HG03108 (cell line): ENCODE measurements at regions not wholly inside any gene's neighbourhood (a gene's known extent, or its start where the extent isn't known, plus 50 kb on each side); places are given as distances from the start of the nearest gene placed in this dataset.
"Not testable (repeated sequence)": the region's sequence is repeated elsewhere in the genome, so short reads cannot be mapped to it uniquely, and the experiment has no call there.

Experiments used
- ATAC-seq: cut with Tn5 transposase; IDR thresholded peaks from one replicate; pipeline ENCODE4 v1.9.1; 2021; ENCODE audit warnings: moderate library complexity; ENCODE audit not compliant: unreplicated experiment

DNA sequence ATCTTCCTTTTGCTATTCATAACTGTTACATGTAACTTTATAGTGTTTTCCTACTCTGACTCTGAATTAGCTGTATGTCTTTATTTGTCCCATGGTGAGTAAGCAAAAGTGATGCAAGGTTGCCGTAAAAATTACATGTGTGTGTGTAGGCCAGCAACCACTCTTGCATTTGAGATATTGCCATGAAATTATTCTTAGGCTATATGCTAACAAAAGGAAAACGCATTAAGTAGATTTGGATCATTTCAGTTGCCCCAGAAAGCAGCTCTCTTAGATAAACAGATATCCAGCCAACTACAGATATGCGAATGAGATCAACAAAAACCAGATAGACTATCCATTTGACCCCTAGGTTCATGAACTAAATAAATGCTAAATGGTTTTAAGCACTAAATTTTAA lies 73.6 kb downstream of the CYLC2 start:
- ATAC-seq, result no peak

DNA sequence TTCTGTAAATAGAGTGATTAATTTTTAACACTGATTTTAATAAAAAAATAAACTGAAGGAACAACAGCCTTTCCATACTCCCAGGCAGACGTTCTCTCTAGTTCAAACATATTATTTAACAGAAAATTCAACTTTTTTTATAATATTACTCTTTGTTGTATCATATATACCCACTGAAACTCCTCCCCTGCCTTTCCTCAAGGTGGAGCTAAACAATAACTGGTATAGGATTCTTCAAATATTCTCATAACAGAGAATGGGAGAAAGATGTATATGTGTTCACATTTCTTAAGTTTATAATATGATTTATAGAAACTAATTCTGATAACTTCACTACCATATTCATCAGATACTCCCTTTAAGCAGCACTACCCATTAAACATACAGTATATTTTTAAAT lies 83.4 kb downstream of the CYLC2 start:
- ATAC-seq, result no peak

DNA sequence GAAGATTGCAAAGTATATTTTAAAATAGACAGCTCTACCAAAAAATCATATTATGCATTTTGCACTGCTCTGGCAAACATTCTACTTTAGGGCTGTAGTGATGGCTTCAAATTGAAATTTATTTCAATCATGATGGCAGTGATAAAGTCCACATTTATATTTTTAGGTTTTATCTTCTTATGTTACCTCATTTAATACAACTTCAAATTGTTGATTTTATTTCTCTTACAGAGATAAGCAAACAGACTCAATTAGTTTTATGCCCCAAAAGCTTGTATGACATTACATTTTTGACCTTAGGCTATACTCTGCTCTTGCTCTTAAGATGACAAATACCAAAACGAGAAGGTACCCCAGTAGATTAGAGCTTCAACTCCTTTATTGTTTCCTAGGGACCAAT lies 87.4 kb downstream of the CYLC2 start:
- no peak for ATAC-seq

DNA sequence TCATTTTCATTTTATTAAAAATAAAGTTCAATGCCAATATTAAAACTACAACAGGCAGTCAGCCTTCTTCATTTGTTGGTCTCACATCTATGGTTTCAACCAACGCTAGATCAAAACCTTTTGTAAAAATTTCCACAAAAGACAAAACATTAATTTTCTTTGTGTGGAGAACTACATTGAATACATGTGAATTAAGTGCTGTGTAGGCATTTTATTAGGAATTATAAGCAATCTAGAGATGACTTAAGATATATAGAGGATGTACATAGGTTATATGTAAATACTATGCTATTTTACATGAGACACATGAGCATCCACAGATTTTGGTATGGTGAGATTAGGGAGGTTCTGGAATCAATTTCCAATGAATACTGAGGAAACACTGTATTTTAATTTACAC lies 94.2 kb downstream of the CYLC2 start:
- ATAC-seq, result no peak

DNA sequence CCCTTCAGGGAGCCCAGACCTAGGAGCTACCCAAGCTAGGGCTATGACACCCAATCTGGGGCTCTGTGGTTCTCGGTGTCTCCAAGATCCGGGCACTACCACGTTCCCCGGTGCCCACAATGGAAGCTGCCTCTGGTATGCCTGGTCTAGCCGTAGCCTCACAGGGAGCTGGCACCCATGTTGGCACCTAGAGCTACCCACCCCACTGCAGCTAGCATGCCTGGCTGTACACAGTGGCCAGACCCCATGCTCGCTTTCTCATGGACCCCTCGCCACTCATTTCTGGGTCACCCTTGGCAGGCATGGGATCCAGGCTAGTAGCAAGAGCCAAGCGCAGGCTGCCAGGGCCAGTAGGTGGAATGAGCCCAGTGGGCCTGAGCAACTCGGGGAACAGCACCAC lies 109.0 kb downstream of the CYLC2 start:
- ATAC-seq, result no peak

DNA sequence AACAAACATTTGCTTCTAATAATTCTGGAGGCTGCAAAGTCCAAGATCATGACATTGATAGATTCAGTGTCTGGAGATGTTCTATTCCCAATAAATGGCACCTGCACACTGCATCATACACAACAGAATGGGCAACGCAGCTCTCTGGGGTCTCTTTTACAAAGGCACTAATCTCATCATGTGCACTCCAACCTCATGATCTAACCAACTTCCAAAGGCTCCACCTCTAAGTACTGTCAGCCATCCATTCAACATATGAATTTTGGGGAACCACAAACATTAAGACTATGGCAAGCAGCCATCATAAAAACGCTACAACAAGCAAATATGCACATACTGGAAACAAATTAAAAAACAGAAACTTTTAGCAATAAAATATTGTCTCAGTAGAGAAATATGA lies 121.1 kb downstream of the CYLC2 start:
- no peak for ATAC-seq

DNA sequence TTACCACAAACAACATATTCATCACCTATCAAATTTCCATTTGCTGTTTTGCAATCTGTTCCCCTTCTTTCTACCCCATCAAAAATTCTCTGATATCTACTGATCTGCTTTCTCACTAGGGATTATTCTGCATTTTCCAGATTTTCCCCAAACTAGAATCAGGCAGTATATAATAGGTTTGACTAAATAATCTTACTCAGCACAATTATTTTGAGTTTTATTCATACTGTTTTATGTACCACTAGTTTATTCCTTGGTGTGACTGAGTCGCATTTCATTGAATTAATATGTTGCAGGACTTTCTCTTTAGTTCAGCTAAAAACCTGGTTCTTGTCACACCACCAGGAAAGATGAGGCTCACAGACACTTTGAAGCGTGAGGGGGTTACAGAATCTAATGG lies 131.4 kb downstream of the CYLC2 start:
- no peak for ATAC-seq

DNA sequence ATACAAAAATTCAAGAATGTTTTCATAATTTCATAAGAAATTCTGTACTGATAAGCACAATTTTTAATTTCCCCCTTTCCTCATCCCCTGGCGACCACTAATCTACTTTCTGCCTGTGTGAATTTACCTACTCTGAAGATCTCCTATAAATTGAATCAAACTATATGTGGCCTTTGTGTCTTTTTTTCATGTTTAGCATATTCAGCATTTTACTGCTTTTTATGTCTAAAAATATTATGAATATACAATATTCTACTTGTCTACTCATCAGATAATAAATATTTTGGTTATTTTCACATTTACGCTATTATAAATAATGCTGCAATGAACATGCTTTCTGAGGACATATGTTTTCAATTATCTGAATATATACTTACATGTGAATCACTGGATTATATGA lies 144.8 kb downstream of the CYLC2 start:
- ATAC-seq, result no peak

DNA sequence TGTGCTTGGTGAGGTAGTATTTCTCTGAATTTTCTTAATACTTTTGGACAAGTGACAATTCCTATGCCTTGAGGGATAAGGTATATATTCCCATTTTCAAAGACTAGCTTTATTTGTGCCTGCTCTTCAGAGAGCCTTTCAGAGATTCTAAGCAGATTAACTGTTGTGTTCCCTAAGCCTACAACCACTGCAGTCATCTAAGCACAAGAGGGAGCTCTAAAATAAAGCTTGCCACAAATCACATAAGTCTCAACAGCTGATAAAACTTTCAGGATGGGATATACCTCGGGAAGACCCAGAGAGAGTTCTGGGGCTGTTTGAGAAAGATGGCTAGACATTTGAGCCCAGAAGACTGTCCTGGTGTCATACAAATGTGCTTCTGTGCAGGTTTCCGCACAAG lies 157.3 kb downstream of the CYLC2 start:
- ATAC-seq, result no peak

DNA sequence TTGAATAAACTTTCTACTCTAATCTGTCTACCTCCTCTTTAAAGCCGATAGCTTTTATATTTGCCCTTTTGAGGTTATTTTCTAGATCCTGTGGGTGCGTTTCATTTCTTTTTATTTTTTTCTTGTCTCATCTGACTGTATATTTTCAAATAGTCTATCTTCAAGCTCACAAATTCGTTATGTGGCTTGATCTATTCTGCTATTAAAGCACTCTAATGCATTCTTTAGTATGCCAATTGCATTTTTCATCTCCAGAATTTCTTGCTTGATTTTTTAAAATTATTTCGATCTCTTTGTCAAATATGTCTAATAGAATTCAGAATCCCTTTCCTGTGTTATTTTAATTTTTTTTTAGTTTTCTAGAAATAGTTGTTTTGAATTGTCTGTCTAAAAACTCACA lies 172.4 kb downstream of the CYLC2 start:
- ATAC-seq, result no peak

DNA sequence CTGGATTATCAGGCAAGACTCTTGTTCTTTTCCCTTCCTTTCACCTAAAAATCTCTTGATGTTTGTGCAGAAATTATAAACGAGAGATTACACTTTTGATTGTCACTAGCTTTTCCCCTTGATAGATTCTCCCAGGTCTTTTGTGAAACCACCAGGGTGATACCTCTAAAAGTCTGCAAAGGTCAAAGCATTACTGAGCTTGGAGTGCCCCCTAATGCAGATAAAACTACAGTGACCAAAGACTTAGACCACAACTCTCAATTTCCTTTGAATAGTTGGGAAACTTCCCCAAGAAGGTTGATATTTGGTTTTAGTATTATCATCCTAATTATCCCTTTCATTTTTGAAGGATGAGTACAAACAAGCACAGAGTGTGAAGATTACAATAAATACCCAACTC lies 173.1 kb downstream of the CYLC2 start:
- ATAC-seq, result no peak

DNA sequence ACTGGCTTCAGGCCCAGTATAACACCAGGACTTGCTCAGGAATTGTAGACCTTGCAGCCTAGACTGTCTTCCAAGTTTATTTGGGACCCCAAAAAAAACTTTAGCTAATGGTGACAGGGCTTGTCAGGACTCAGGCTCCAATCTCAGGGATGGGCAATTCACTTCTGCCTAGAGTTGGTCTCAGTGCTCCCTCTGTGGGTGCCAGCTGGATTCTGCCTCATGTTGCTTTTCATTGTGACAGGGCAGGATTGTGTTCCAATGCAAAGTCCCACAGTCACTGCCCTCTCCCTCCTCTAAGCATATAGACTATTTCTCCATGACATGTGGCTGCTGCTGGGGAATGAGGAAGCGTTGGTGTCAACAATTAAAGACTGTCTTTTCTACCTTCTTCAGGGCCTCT lies 174.7 kb downstream of the CYLC2 start:
- ATAC-seq, result no peak

DNA sequence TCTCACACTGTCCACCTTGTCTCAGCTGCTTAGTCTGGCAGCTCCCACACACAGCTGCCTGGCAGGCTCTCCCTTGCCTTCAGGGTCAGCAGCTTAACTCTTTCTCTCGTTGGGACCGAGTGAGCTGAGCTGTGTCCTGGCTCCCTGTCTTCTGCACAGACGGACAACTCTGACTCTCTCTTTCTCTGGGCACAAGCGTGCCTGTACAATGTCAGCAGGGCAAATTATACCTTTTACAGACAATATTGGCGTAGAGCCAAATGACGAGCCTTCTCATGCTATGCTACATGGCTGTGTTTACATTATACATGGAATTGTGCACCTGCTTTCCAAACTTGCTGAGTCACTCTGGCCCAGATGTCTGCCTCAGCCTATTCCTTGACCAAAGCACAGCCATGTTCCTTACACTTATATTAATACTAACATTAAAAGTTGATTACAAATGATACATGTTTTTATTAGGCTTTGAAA lies 188.6 kb downstream of the CYLC2 start:
- ATAC-seq, result no peak

DNA sequence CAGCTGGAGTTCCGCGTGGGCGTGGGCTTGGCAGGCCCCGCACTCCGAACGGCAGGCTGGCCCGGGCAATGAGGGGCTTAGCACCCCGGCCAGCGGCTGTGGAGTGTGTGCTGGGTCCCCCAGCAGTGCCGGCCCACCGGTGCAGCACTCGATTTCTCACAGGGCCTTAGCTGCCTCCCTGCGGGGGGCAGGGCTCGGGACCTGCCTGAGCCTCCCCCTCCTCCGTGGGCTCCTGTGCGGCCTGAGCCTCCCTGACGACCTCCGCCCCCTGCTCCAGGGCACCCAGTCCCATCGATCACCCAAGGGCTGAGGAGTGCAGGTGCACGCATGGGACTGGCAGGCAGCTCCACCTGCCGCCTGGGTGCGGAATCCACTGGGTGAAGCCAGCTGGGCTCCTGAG lies 191.8 kb downstream of the CYLC2 start:
- ATAC-seq, result no peak

DNA sequence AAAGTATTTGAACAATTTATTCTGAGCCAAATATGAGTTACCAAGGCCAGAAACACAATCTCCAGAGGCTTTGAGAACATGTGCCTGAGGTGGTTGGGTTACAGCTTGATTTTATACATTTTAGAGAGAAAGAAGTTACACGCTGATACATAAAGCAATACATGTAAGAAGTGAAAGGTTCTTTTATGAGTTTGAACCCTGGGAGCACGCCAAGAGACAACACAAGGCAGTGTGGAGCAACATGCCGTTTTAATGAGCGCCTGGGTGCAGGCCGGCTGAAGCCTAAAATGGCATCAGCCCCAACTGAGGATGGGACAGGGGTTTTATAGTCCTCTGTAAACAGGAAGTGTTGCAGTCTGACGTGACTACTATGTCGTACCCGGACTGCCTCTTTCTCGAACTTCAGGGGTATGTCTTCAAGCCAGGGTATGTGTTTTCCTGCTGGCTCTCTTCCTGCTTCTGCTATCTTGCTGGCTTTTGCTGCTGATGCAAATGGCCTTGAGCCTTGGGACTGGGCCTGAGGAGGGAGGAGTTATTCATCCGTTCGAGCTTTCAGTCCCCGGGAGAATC lies 193.7 kb downstream of the CYLC2 start:
- no peak for ATAC-seq

DNA sequence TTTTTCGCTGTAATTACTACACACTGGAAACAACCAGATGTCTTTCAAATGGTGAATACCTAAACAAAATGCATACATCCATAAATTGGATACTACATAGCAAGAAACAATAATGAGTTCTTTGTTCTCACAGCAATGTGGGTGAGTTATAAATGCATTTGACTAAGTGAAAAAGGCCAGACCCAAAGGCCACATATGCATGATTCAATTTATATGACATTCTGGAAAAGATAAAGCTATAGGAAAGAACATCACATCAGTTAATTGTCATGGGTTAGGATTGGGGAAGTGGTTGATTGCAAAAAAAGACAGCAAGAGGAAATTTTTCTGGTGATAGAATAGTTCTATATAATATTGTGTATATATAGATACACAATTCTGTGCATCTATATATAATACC lies 198.9 kb downstream of the CYLC2 start:
- no peak for ATAC-seq

DNA sequence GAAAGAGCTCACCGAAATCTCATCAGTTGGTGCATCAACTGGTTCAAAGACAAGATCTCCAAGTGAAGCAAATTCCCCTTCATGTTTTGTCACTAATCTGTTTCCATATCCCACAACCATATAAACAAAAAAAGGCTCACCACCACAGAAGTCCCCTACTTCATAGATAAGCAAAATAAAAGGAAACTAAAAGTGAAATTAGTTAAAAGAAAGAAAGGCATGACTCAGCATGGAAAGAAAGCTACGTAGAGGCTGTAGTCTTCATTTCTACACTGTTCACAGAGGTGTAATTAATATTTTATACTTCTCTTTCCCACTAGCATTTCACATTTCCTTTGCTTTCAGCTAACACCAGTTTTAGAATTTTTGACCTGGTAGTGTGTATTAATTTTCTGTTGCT lies 208.0 kb downstream of the CYLC2 start:
- no peak for ATAC-seq

DNA sequence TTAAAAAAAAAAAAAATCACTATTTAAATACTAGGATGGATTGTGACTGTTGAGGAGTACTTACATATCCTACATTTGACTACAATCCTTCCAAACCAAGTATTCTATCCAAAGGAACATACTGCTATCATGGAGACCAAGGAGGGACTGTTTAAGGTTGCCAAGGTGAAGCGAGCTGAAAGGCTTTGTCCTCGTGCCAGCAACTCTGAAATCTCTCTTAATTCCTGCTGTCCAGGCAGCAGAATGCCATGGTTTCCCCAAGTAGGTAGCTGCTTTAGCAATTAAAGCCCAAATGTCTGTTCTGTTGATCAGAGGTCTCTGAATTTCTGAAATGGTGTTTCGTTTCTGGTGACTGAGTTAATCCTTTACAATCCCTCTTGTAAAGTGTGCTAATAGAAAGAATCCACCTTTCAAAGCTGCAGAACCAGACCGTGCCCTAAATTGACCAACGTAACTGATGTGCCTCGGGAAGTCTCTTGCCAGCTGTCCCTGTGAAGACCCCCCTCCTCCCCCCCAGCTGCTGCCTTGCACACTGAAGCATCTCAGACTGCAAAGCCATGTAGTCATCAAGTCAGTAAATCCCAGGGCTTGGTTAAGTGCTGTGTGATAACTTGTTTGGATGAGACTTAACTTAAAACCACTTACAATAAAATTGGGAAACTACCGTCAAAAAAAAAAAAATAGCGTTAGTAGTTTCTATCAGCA lies 210.9 kb downstream of the CYLC2 start:
- ATAC-seq, result not testable (repeated sequence)

DNA sequence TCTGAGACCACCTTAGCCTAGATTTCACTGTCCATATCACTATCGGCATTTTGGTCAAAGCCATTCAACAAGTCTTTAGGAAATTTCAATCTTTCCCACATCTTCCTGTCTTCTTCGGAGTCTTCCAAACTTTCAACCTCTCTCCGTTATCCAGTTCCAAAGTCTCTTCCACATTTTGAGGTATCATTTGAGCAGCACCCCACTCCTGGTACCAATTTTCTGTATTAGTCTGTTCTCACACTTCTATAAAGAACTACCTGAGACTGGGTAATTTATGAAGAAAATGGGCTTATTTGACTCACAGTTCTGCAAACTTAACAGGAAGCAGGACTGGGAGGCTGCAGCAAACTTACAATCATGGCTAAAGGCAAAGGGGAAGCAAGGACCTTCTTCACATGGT lies 215.5 kb downstream of the CYLC2 start:
- ATAC-seq, result no peak

DNA sequence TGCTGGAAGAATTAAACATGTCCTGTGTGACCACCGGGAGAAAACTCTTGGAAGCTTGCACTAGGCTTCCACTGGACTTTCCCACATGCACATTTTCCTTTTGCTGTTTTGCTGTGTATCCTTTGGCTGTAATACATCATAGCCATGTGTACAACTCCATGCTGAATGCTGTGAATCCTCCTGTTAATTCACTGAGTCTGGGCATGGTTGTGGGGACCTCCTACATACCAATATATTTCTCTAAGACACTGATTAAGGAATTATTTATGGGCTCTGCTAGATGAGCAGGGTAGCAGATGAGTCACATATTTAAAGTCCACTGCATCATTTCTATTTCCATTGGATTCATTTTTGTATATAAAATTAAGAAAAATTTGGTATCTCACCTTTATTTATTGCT lies 220.1 kb downstream of the CYLC2 start:
- no peak for ATAC-seq

DNA sequence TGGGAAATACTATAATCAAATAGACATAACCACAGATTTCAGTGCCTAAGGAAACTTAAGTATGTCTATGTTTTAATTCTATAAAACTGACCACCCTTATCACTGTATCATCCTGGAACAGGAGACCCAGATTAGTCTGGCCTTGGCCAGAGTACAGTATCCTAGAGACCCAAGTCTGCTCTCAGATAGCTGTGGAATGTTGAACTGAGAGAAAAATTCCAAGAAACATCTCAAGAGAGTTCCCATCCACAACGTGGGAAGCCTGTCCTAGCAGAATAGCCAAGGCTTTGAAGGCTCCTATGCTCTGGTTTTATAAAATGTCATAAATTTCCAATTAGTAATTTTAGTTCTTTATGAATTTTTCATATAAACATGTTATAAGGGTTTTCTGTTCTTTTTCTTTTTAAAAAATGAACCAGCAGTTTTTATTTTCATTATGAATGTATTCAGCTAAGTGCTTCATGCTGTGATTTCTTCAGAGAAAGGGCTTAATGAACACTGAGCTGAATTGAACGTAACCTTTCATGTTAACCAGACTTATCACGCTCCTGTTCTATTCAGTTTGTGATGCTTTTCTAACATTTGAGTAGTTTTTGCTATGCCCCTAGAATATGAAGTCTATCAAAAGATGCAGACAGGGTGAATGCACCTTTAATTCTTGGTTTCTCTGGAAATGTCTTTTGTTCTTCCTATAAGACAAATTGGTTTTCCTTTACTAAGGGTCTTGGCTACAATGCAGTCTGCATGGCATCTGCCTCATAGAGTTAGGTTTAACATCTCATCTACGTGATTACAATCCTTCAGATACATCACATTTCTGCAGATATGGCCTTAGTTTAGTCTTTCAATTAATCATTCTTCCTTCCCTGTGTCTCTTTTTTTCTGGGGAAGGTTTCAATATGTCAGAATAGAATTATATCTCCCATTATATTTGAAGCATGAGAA lies 230.8 kb downstream of the CYLC2 start:
- ATAC-seq, result no peak

DNA sequence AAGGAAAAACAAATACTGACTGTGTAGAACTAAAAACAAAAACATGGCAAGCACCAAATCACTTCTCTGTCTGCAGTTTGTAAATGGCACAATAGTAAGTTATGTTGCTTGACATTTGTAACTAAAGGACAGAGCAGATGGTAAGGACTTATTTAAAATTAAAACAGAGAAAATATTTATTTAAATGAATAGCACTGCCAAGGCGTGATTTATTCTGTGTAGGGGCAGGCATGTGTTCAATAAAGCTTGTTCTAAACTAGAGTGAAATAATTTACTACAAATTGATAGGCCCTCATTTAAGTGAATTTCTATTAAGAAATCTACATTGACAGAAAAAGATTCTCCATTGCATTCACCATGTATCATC lies 231.5 kb downstream of the CYLC2 start:
- no peak for ATAC-seq
